HG03565 (cell line): ENCODE measurements at regions not wholly inside any gene's neighbourhood (a gene's known extent, or its start where the extent isn't known, plus 50 kb on each side); places are given as distances from the start of the nearest gene placed in this dataset.

ENCODE experiments used
- ATAC-seq: cut with Tn5 transposase; IDR thresholded peaks from one replicate; pipeline ENCODE4 v1.9.1; 2021; ENCODE audit warnings: mild to moderate bottlenecking, moderate library complexity; ENCODE audit not compliant: unreplicated experiment

GRCh38 chr5:160961038-160961437 lies 109.0 kb upstream of the ATP10B start:
- ATAC-seq: no peak

- ATAC-seq: no peak
Measured at GRCh38 chr5:160960592-160960991, 108.6 kb upstream of the ATP10B start.

- ATAC-seq: no peak
Measured at GRCh38 chr5:160959804-160960203, 107.8 kb upstream of the ATP10B start.

GRCh38 chr5:160957312-160957861 lies 105.4 kb upstream of the ATP10B start:
- peak; percentile 41 for ATAC-seq

- ATAC-seq: no peak
Measured at GRCh38 chr5:160956051-160956450, 104.0 kb upstream of the ATP10B start.

- no peak for ATAC-seq
Measured at GRCh38 chr5:160950311-160950710, 98.3 kb upstream of the ATP10B start.

GRCh38 chr5:160940725-160941124 lies 88.7 kb upstream of the ATP10B start:
- ATAC-seq: no peak

- no peak for ATAC-seq
Measured at GRCh38 chr5:160938532-160938931, 86.5 kb upstream of the ATP10B start.

GRCh38 chr5:160937570-160937969 lies 85.6 kb upstream of the ATP10B start:
- ATAC-seq: no peak

GRCh38 chr5:160935776-160936175 lies 83.8 kb upstream of the ATP10B start:
- no peak for ATAC-seq

- no peak for ATAC-seq
Measured at GRCh38 chr5:160931283-160931682, 79.3 kb upstream of the ATP10B start.

- no peak for ATAC-seq
Measured at GRCh38 chr5:160930406-160930805, 78.4 kb upstream of the ATP10B start.

GRCh38 chr5:160929906-160930305 lies 77.9 kb upstream of the ATP10B start:
- ATAC-seq: no peak

GRCh38 chr5:160929360-160929759 lies 77.3 kb upstream of the ATP10B start:
- ATAC-seq: no peak

- ATAC-seq: no peak
Measured at GRCh38 chr5:160926428-160926827, 74.4 kb upstream of the ATP10B start.

GRCh38 chr5:160925281-160925680 lies 73.3 kb upstream of the ATP10B start:
- no peak for ATAC-seq

- ATAC-seq: no peak
Measured at GRCh38 chr5:160923936-160924710, 72.1 kb upstream of the ATP10B start.

GRCh38 chr5:160923411-160923810 lies 71.4 kb upstream of the ATP10B start:
- ATAC-seq: no peak

- no peak for ATAC-seq
Measured at GRCh38 chr5:160922311-160922710, 70.3 kb upstream of the ATP10B start.

- no peak for ATAC-seq
Measured at GRCh38 chr5:160921423-160922285, 69.6 kb upstream of the ATP10B start.

GRCh38 chr5:160919626-160920025 lies 67.6 kb upstream of the ATP10B start:
- no peak for ATAC-seq

GRCh38 chr5:160918386-160918785 lies 66.4 kb upstream of the ATP10B start:
- no peak for ATAC-seq
